Sigmoid colon (tissue), 6 donors: ENCODE measurements at regions not wholly inside any gene's neighbourhood (a gene's known extent, or its start where the extent isn't known, plus 50 kb on each side); places are given as distances from the start of the nearest gene placed in this dataset.

ENCODE experiments used
- DNase-seq: peaks from one replicate; pipeline ENCODE4 v3.0.0-alpha.2; 2019
- H3K27ac ChIP-seq, 4 donors: fragments of 200-600 bp; sonication (generic); one replicate each; pipeline ENCODE4 v1.5.1; 2016 to 2019; ENCODE audit warnings: mild to moderate bottlenecking in 1 of 4
- H3K27me3 ChIP-seq, 3 donors: fragments of 200-600 bp; sonication (generic); one replicate each; pipeline ENCODE4 v1.5.1; 2019; ENCODE audit warnings: mild to moderate bottlenecking in 1 of 3
- H3K36me3 ChIP-seq, 4 donors: fragments of 200-600 bp; sonication (generic); one replicate each; pipeline ENCODE4 v1.5.1; 2016 to 2019
- H3K4me1 ChIP-seq, 4 donors: fragments of 200-600 bp; sonication (generic); one replicate each; pipeline ENCODE4 v1.5.1; 2017 to 2019
- H3K4me3 ChIP-seq, 4 donors: fragments of 200-600 bp; sonication (generic); one replicate each; pipeline ENCODE4 v1.5.1; 2017 to 2019; ENCODE audit warnings: mild to moderate bottlenecking in 2 of 4, moderate library complexity in 1 of 4
- H3K9me3 ChIP-seq, 4 donors: fragments of 200-600 bp in 3 of 4; sonication (generic) in 3 of 4; one replicate each; pipeline versions ENCODE4 v1.5.1 to v1.6.1; 2013 to 2019
- EP300 ChIP-seq, 4 donors: sonication (generic); formaldehyde crosslinking; IDR thresholded peaks; one replicate each; pipeline ENCODE4 v1.6.1; 2017; ENCODE audit warnings: antibody characterized with exemption in 4 of 4
- POLR2A ChIP-seq, 2 donors: fragments of 450-650 bp; IDR thresholded peaks; one replicate each; pipeline ENCODE4 v1.6.1; 2016; ENCODE audit warnings: antibody characterized with exemption in 2 of 2, mild to moderate bottlenecking in 2 of 2, moderate library complexity in 2 of 2
- POLR2AphosphoS5 ChIP-seq, 4 donors: sonication (generic); formaldehyde crosslinking; IDR thresholded peaks; one replicate each; pipeline ENCODE4 v1.6.1; 2017; ENCODE audit warnings: antibody characterized with exemption in 4 of 4
- WGBS, 2 donors: extraction: QIAGEN DNeasy Blood & Tissue Kit; methylation state at CpG; one replicate each; pipeline ENCODE4 v1.1.7; 2013; 5-methylcytosine and 5-hydroxymethylcytosine counted together
- intact Hi-C: fragments of 100-400 bp; cut with DNase I; formaldehyde crosslinking; loops from one replicate; pipeline ENCODE4 v1.15.1; 2023
- TF ChIP-seq, protein P1 (sequence below), 4 experiments: fragments of 450-650 bp in 3 of 4; fragments of 200-600 bp in 1 of 4; IDR thresholded peaks; one replicate each; pipeline ENCODE4 v1.5.1; 2016 to 2019; ENCODE audit warnings: antibody characterized with exemption in 4 of 4, mild to moderate bottlenecking in 3 of 4, moderate library complexity in 2 of 4
- donor health status: healthy with polysubstance abuse.
- donor health status: healthy.

- WGBS, 2 donors = 91 to 94% methylated on average over 5 of the region's 5 CpGs
- Histone ChIP-seq H3K36me3 (no peaks in the 10 kb centered on the region), H3K4me3 (no peak overlapping the region), H3K27me3 (no peaks in the 10 kb centered on the region), H3K9me3 (no peaks in the 10 kb centered on the region), H3K4me1 (no peaks in the 10 kb centered on the region), H3K27ac (no peak overlapping the region)
- no peak for TF ChIP-seq POLR2A (IDR thresholded peaks at IDR 0.05)
- TF ChIP-seq, protein P1, sequence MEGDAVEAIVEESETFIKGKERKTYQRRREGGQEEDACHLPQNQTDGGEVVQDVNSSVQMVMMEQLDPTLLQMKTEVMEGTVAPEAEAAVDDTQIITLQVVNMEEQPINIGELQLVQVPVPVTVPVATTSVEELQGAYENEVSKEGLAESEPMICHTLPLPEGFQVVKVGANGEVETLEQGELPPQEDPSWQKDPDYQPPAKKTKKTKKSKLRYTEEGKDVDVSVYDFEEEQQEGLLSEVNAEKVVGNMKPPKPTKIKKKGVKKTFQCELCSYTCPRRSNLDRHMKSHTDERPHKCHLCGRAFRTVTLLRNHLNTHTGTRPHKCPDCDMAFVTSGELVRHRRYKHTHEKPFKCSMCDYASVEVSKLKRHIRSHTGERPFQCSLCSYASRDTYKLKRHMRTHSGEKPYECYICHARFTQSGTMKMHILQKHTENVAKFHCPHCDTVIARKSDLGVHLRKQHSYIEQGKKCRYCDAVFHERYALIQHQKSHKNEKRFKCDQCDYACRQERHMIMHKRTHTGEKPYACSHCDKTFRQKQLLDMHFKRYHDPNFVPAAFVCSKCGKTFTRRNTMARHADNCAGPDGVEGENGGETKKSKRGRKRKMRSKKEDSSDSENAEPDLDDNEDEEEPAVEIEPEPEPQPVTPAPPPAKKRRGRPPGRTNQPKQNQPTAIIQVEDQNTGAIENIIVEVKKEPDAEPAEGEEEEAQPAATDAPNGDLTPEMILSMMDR (IDR thresholded peaks at IDR 0.05) = no peak
- TF ChIP-seq EP300 (IDR thresholded peaks at IDR 0.05) = no peak
- TF ChIP-seq POLR2AphosphoS5 (IDR thresholded peaks at IDR 0.05) = no peak
- no peak for DNase-seq
- intact Hi-C loops = no loop called here
These were observed 192.3 kb upstream of the C2CD4B start for GRCh38 chr15:62357431-62357830.

DNA sequence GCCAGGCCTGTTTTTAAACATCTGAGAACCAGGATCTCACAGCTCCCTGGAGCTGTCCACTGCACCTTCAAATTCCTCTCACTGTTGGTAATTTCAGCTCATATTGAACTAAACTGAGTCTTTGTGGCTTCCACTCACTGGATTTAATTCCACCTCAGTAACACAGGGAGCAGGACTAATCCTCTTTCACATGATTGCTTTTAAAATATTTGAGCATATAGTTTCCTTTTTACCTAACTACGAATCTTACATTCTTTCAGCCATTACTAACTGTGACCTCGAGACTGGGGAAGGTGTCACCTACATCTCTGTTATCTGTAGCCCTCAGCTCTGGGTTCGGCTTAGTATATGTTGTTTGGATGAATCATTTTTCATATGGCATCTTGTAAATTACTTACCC is 194.3 kb upstream of the C2CD4B start:
- WGBS, 2 donors = 73 to 91% methylated on average over 3 of the region's 3 CpGs
- H3K36me3 ChIP-seq = no peaks in the 10 kb centered on the region
- H3K27ac ChIP-seq = no peak overlapping the region
- H3K9me3 ChIP-seq = no peaks in the 10 kb centered on the region
- intact Hi-C loops = no loop called here
- no peaks in the 10 kb centered on the region for H3K4me1 ChIP-seq
- no peaks in the 10 kb centered on the region for H3K27me3 ChIP-seq
- H3K4me3 ChIP-seq = no peak overlapping the region
- no peak for DNase-seq
- no peak for TF ChIP-seq POLR2A (IDR thresholded peaks at IDR 0.05)

GRCh38 chr15:62360332-62361097 is 195.4 kb upstream of the C2CD4B start:
- no peak overlapping the region for H3K27ac ChIP-seq
- WGBS, 2 donors = 83 to 88% methylated on average over 11 of the region's 11 CpGs
- H3K9me3 ChIP-seq = no peaks in the 10 kb centered on the region
- no peak for DNase-seq
- TF ChIP-seq POLR2AphosphoS5 (IDR thresholded peaks at IDR 0.05) (no peak), EP300 (IDR thresholded peaks at IDR 0.05) (no peak), POLR2A (IDR thresholded peaks at IDR 0.05) (no peak)
- TF ChIP-seq, protein P1 (IDR thresholded peaks at IDR 0.05) = no peak
- H3K4me3 ChIP-seq = no peak overlapping the region
- H3K27me3 ChIP-seq = no peaks in the 10 kb centered on the region
- intact Hi-C loops = no loop called here
- H3K36me3 ChIP-seq = no peaks in the 10 kb centered on the region
- H3K4me1 ChIP-seq = no peaks in the 10 kb centered on the region

DNA sequence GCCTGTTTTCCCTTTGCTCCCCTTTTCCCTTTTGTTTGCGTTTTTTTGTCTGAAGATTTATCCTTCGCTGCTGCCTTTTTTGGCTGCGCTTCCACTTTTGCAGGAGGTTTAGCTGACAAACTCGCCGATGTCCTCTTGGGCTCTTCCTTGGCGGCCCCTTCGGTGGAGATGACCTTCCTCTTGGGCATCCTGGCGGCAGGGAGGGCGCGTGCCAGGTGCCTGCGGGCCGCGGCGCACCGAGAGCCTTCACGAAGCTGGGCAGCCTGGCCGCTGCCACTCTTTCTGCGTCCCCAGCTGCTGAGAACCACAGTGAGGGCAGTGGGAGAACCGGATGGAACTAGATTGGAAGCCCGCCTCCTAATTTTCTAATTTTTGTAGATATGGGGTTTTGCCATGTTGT is 197.1 kb upstream of the C2CD4B start:
- no peak overlapping the region for H3K27ac ChIP-seq
- no peak for DNase-seq
- 92 to 93% methylated on average over 20 of the region's 20 CpGs for WGBS, 2 donors
- intact Hi-C loops = no loop called here
- H3K36me3 ChIP-seq = no peaks in the 10 kb centered on the region
- no peaks in the 10 kb centered on the region for H3K9me3 ChIP-seq
- no peaks in the 10 kb centered on the region for H3K27me3 ChIP-seq
- no peak overlapping the region for H3K4me3 ChIP-seq
- TF ChIP-seq POLR2AphosphoS5 (IDR thresholded peaks at IDR 0.05) = no peak
- no peaks in the 10 kb centered on the region for H3K4me1 ChIP-seq

DNA sequence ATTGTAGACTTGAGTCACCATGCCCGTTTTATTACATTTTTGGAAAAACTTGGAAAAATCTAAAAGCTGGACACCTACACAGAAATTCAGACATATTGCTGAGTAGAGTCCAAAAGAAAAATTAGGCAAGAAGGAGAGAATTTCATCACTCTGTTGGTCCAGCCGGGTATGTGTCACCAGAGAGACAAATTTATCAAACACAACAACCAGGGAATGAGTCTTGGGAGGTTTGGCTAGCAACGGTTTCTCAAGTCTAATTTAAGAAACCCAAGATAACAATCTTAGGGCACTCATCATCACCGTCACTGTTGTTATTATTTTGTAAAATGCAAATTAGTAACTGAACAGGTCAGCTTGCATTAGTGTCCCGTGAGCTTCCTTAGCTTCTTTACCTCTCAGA is 197.5 kb upstream of the C2CD4B start:
- WGBS, 2 donors = 69 to 74% methylated on average over 5 of the region's 5 CpGs
- intact Hi-C loops = no loop called here
- H3K36me3 ChIP-seq = no peaks in the 10 kb centered on the region
- TF ChIP-seq EP300 (IDR thresholded peaks at IDR 0.05) (no peak), POLR2A (IDR thresholded peaks at IDR 0.05) (no peak), POLR2AphosphoS5 (IDR thresholded peaks at IDR 0.05) (no peak)
- TF ChIP-seq, protein P1 (IDR thresholded peaks at IDR 0.05) = no peak
- no peak overlapping the region for H3K27ac ChIP-seq
- no peak for DNase-seq
- H3K4me3 ChIP-seq = no peak overlapping the region
- H3K27me3 ChIP-seq = no peaks in the 10 kb centered on the region
- H3K4me1 ChIP-seq = no peaks in the 10 kb centered on the region
- no peaks in the 10 kb centered on the region for H3K9me3 ChIP-seq

GRCh38 chr15:62363913-62364312 is 198.8 kb upstream of the C2CD4B start:
- no peak for TF ChIP-seq POLR2AphosphoS5 (IDR thresholded peaks at IDR 0.05)
- TF ChIP-seq, protein P1 (IDR thresholded peaks at IDR 0.05) = no peak
- TF ChIP-seq POLR2A (IDR thresholded peaks at IDR 0.05) = no peak
- no peak for TF ChIP-seq EP300 (IDR thresholded peaks at IDR 0.05)
- Histone ChIP-seq H3K36me3 (no peaks in the 10 kb centered on the region), H3K27me3 (no peaks in the 10 kb centered on the region), H3K27ac (no peak overlapping the region), H3K9me3 (no peaks in the 10 kb centered on the region), H3K4me3 (no peak overlapping the region), H3K4me1 (no peaks in the 10 kb centered on the region)
- DNase-seq = no peak
- intact Hi-C loops = no loop called here
- 75 to 88% methylated on average over 1 of the region's 1 CpG for WGBS, 2 donors
